ENCODE measurements at regions not wholly inside any gene's neighbourhood (a gene's known extent, or its start where the extent isn't known, plus 50 kb on each side); places are given as distances from the start of the nearest gene placed in this dataset.

GRCh38 chr2:107735201-107735600 lies 91.5 kb upstream of the RGPD4 start:
- CTCF ChIA-PET, result interaction anchor here (0.8 kb wide), 1 partner anchor 60 kb away, joined by 3 read pairs; no protein-coding TSS in a partner anchor
- no TSS peak for BruUV-seq (replicated peaks)
- no peak overlapping the region for H3K27ac Mint-ChIP-seq (ENCODE audit: unreplicated experiment)
- intact Hi-C loops (cut with micrococcal nuclease; ENCODE audit: unreplicated experiment), result no loop called here
- no peaks in the 10 kb centered on the region for H3K27me3 Mint-ChIP-seq (ENCODE audit: unreplicated experiment)
- no peak for TF ChIP-seq CTCF (IDR thresholded peaks at IDR 0.05; ENCODE audit: unreplicated experiment)
- H3K9me3 Mint-ChIP-seq (ENCODE audit: low read depth, unreplicated experiment), result peaks cover 5% of the 10 kb centered on the region
- H3K36me3 Mint-ChIP-seq (ENCODE audit: insufficient read depth, unreplicated experiment), result no peaks in the 10 kb centered on the region
- H3K4me3 Mint-ChIP-seq (ENCODE audit: low read depth, unreplicated experiment), result no peak overlapping the region
- H3K4me1 Mint-ChIP-seq (ENCODE audit: low read depth, unreplicated experiment), result no peaks in the 10 kb centered on the region
- DNase-seq, result no peak

GRCh38 chr2:107737756-107738155 lies 88.9 kb upstream of the RGPD4 start:
- no peak for TF ChIP-seq CTCF (IDR thresholded peaks at IDR 0.05; ENCODE audit: unreplicated experiment)
- BruUV-seq (replicated peaks), result no TSS peak
- Mint-ChIP-seq H3K27me3 (ENCODE audit: unreplicated experiment) (no peaks in the 10 kb centered on the region), H3K36me3 (ENCODE audit: insufficient read depth, unreplicated experiment) (no peaks in the 10 kb centered on the region), H3K4me1 (ENCODE audit: low read depth, unreplicated experiment) (no peaks in the 10 kb centered on the region), H3K9me3 (ENCODE audit: low read depth, unreplicated experiment) (peaks cover 9% of the 10 kb centered on the region), H3K27ac (ENCODE audit: unreplicated experiment) (no peak overlapping the region), H3K4me3 (ENCODE audit: low read depth, unreplicated experiment) (no peak overlapping the region)
- intact Hi-C loops (cut with micrococcal nuclease; ENCODE audit: unreplicated experiment), result no loop called here
- no peak for DNase-seq
- CTCF ChIA-PET, result no interaction called here

- DNase-seq, result no peak
- Mint-ChIP-seq H3K36me3 (ENCODE audit: insufficient read depth, unreplicated experiment) (no peaks in the 10 kb centered on the region), H3K4me1 (ENCODE audit: low read depth, unreplicated experiment) (no peaks in the 10 kb centered on the region), H3K9me3 (ENCODE audit: low read depth, unreplicated experiment) (peaks cover 9% of the 10 kb centered on the region), H3K27me3 (ENCODE audit: unreplicated experiment) (no peaks in the 10 kb centered on the region), H3K27ac (ENCODE audit: unreplicated experiment) (no peak overlapping the region), H3K4me3 (ENCODE audit: low read depth, unreplicated experiment) (no peak overlapping the region)
- intact Hi-C loops (cut with micrococcal nuclease; ENCODE audit: unreplicated experiment), result no loop called here
- no peak for TF ChIP-seq CTCF (IDR thresholded peaks at IDR 0.05; ENCODE audit: unreplicated experiment)
- CTCF ChIA-PET, result no interaction called here
- no TSS peak for BruUV-seq (replicated peaks)
These were observed 88.4 kb upstream of the RGPD4 start for GRCh38 chr2:107738266-107738665.

- Mint-ChIP-seq H3K27me3 (ENCODE audit: unreplicated experiment) (no peaks in the 10 kb centered on the region), H3K27ac (ENCODE audit: unreplicated experiment) (no peak overlapping the region), H3K4me3 (ENCODE audit: low read depth, unreplicated experiment) (no peak overlapping the region), H3K4me1 (ENCODE audit: low read depth, unreplicated experiment) (no peaks in the 10 kb centered on the region), H3K36me3 (ENCODE audit: insufficient read depth, unreplicated experiment) (no peaks in the 10 kb centered on the region), H3K9me3 (ENCODE audit: low read depth, unreplicated experiment) (peaks cover 9% of the 10 kb centered on the region)
- intact Hi-C loops (cut with micrococcal nuclease; ENCODE audit: unreplicated experiment), result no loop called here
- CTCF ChIA-PET, result no interaction called here
- no peak for DNase-seq
- no TSS peak for BruUV-seq (replicated peaks)
- TF ChIP-seq CTCF (IDR thresholded peaks at IDR 0.05; ENCODE audit: unreplicated experiment), result no peak
These were observed 86.4 kb upstream of the RGPD4 start for GRCh38 chr2:107740300-107740699.
